GM21423 (cell line): ENCODE measurements at regions not wholly inside any gene's neighbourhood (a gene's known extent, or its start where the extent isn't known, plus 50 kb on each side); places are given as distances from the start of the nearest gene placed in this dataset.
"Not testable (repeated sequence)": the region's sequence is repeated elsewhere in the genome, so short reads cannot be mapped to it uniquely, and the experiment has no call there.

ENCODE experiments used
- ATAC-seq: cut with Tn5 transposase; IDR thresholded peaks from one replicate; pipeline ENCODE4 v1.9.1; 2021; ENCODE audit warnings: mild to moderate bottlenecking, moderate library complexity; ENCODE audit not compliant: unreplicated experiment

DNA sequence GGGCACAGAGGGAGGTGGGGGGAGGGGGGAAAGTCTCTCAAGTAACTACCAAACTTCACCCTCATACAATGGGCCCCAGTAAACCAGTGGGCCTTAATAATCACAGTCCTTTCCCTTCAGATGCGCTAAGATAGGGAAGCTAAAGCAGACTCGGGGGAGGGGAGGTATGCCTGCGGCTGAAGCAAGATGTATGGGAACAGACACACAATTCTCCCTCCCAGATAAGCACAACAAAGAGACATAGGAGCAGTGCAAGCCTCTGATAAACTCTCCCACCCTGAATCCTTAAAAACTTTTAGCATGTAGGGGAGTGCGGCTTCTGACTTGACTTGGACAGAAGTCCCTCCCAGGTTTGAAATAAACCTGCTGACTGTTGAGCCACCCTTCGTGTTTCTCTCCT, 54.7 kb downstream of the PROP1 start:
- not testable (repeated sequence) for ATAC-seq

DNA sequence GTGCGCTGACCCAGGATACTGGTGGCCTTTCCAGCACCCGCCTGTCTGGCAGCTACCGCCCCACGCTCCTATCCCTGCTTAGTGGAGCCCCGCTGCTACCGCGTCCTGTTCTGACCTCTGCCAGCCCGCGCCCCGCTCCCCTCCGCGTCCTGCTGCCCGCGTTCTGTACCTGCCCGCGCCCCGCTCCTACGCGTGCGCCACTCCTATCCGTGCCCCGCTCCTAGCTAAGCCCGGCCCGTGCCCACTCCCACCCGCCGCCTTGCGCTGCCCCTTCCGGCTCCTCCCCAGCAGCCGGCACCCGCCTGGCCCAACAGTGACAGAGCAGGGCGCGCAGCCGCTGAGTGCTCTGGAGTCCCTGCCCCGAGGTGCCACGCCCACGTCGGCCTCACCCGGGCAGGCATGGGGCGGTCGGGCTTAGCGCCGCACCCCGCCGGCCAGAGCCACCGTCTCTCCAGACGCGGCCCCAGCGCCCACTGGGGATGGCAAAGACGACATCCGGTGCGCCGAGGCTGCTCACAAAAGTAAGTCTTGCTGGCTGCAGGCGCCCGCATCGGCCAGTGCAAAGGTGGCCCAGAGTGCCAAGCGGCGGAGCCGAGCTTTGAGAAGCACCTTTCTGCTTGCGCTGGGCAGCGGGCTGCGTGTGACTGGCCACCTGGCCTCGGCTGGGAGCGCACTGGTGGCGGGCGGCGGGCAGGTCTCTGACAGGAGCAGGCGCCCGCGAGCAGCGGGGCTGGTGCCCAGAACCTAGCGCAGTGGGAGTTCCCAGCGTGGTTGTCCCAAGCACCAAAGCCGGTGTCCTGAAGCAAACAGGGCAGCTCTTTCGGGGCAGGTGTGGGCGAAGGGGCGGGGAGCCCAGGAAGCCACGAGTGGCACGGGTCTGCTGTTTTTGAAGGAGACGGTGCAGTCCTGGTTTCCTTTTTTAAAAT, 56.5 kb downstream of the PROP1 start:
- ATAC-seq = not testable (repeated sequence)

DNA sequence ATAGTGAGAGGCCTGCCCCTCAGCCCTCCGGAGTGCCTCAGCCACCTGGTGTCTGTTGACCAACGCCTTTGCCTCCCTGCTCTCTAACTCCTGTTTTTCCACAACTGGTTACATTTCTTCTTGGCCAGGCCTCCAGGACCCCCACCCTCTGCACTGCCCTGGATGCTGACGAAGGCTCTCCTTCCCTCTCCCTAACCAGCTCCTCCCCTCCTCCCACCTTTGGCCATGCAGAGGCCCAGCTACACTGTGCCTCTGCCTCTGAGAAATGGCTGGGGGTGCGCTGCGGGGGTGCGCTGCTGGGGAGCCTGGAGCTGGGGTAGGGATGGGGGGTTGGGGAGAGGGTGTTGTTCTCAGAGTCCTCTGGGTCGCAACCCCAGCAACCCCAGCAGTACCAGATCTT, 57.3 kb downstream of the PROP1 start:
- not testable (repeated sequence) for ATAC-seq

DNA sequence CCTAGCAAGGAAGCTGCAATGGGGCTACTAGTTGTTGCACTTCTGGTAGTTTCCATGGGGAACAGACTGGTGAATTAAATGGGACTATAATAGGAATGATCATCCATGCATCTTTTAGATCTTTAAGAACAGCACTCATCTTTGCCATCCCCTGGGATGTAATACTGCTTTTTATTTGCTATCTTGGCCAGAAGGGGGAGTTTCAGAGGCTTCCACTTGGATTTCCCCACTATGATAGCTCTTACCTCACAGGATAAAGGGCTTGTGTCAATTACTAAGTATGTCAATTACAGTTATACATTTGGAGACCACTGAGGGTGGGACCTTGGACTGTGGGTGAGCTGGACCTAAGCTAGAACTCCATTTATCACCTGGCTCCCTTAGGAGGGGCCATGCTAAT, 61.8 kb downstream of the PROP1 start:
- ATAC-seq = not testable (repeated sequence)

DNA sequence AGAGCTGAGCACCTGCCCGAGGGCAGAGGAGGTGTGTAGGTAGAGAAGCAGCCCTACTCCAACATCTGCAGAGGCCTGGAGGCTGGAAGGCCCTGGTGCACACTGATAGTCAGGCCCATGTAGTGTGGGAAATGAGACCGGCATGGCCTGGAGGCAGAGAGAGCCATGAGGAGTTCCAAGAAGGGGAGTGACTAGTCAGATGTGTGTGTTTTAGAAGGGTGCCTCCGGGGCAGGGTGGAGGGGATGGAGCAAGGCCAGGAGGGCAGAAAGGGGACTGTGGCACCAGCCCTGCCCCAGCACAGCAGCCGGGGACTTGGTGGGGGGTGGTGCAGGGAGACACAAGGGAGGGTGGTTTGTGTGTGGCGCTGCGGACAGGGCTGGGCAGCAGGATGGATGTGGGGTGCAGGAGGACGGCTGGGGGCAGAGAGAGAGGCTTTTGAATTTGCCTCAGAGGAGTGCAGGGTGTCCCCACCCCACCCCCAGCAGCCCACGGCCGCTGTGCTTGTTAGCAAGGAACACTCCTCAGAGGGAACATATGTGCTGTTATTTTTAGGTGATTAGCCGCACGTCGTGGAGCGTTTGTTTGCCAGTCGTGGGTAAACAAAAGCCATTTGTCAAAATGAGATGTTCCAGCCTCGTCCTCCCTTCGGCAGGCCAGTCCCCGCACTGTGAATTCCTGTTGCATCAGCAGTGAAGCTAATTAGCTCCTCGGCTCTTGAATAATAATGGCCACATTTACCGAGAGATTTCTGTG, 65.6 kb downstream of the PROP1 start:
- not testable (repeated sequence) for ATAC-seq

DNA sequence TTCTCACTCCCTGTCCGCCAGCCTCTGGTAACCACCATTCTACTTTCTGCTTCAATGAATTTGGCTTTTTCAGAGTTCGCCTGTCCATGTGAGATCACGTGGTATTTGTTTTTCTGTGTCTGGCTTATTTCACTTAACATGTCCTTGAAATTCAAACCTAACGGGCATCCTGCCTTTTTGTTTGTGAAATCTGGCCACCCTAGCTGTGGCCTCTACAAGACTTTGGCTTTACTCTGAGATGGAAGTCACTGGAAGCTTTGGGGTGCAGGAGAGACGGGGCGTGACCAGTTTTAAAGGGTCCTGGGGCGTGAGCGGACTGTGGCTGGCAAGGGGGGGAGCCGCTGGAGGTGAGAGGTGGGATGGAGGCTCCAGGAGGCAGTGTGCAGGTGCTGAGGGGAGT, 66.4 kb downstream of the PROP1 start:
- not testable (repeated sequence) for ATAC-seq

DNA sequence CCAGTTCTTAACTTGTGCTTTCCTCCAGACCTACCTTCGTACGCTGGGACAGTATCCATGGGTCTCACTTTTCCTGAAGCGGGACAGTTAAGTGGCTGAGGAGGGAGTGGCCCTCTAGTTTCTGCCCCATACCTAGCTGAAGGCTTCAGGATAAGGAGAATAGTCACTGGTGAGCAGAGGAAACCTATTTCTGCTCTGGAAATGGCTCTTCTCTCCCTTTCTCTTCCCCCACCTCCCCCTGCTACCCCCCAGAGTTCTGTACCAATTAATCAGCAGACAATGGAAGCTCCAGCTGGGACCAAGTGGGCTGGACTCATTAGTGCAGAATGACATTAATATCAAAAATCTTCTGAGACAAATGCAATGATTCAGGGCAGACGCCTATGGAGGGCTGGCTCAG, 68.5 kb downstream of the PROP1 start:
- ATAC-seq = not testable (repeated sequence)

DNA sequence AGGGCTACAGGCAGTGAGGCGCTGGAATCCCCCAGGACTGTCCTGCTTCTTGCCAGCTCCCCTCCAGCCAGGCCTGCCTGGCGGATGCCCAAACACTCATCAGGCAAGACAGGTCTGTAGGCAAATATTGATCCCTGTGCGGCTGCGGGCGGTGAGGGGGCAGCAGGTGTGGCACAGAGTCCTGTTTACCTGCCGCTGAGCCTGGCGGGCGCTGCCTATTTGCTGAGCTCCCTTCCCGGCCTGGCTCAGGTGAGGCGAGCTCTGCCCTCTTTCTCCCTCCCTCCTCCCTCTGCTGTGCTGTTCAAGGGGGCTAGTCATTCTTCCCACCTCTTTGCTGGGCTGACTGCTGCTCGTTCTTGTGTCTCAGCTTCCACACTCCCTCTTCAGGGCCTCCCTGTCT, 71.5 kb downstream of the PROP1 start:
- not testable (repeated sequence) for ATAC-seq

DNA sequence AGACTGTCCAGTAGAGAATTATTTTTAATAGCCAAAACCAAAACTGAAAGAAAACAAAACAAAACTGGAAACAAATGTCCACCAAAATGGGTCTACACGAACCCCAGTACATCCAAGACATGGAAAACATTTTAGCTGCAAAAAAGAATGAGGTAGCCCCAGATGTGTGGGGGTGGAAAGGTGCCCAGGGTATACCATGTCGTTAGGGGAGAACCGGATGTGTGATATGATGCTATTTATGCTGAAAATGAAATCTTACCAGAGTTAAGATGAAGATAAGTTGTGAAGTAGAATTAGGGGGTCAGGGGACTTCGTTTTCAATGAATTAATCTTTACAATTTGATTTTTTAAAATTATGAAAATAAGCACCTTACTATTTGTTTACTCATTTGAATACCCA, 72.2 kb downstream of the PROP1 start:
- ATAC-seq = not testable (repeated sequence)

DNA sequence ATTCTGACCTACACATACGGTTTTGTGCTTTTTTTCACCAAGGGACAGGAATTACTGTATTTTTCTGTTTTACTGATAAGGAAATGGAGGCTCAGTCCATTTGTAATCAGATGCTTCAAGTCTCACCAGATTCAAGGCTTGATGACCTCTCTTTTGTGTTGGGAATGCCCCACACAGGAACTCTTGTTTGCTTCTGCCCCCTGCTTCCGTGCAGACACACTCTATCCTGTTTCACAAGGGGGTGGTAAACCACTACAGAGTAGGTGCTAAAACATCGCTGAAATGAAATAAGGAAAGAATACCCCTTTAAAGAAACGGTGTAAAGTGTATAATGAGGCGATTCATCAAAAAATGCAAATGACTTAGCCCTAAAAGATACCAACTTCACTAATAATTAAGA, 72.9 kb downstream of the PROP1 start:
- not testable (repeated sequence) for ATAC-seq

DNA sequence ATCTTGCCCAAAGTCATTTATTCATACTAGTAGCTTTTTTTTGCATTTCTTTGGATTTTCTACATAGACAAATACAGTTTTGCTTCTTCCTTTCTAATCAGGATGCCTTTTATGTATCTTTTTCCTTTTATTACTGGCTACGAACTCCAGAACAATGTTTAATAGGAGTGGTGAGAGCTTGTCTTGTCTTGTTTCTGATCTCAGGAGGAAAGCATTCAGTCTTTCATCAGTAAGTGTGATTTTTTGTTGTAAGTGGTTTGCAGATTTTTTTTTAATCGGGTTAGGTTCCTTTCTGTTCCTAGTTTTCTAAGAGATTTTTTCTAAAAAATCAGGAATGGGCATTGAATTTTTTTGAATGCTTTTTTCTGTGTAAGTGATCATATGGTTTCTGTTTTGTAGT, 86.8 kb downstream of the PROP1 start:
- ATAC-seq = not testable (repeated sequence)

DNA sequence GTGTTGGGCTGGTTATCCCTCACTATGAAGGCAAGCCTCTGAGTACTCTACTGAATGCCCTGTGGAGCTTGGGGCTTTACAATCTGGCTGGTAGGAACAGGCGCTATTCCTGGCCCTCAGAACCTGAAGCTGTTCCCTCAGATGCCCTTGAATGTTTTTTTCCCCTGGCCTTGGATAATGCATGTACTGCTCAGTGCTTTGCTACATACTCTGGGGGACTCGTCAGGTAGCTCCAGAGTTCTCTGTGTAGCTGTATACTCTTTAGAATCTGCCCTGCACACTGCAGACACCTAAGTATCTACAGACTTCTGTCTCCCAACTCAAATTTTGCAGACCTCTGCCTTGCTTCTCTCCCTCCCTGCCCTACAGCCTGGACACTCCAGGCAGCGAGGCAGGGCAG, 93.2 kb downstream of the PROP1 start:
- ATAC-seq = not testable (repeated sequence)

DNA sequence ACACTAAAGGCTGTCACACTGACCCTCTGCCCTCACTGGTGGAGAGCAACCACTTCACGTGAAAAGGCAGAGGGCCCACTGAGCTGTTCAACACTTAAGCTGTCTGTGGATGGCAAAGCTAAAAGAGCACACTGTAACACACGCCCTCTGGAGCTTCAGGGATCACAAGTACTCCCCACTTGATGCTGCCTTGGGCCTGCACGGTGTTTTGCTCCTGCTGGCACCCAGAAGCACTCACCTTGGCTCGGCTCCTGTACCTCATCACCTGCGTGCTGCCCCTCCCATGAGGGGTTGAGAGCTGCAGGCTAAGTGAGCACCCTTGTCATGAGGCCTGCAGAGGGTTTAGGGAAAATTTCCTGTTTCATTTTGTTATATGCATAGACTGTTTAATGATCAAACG, 96.0 kb downstream of the PROP1 start:
- not testable (repeated sequence) for ATAC-seq

DNA sequence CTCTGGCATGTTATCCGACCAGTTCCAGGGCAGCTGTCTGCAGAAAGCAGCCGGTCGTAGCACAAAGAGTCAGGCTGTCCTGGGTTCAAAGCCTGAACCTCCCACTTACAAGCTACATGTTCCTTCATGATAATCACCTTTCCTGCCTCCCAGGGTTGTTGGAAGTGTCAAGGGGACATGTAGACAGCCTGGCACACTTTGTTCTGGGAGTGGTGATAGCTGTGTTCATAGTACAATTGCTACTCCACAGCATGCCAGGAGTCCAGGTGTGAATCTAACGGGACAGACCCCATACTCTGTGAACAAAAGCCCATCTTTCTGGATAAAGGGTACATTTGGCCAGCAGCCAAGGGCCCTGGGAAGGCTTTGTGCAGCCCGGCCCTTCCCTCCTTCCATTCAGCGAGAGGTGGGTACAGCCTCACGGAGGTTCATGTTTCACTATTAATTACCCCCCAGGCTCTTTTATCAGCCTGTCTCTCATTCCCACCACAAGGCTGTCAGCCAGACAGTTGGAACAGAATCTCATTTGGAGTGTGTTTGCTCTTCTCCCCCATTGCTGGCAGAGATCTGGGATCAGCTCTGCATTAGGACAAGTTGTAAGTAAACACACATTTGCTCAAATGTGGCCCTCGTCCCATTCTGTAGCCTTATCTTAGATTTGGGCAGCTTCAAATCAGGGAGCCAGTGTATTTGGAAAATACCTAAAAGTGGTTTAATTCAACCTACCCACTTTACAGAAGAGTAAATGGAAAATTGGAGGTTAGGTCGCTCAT, 101.2 kb downstream of the PROP1 start:
- not testable (repeated sequence) for ATAC-seq

DNA sequence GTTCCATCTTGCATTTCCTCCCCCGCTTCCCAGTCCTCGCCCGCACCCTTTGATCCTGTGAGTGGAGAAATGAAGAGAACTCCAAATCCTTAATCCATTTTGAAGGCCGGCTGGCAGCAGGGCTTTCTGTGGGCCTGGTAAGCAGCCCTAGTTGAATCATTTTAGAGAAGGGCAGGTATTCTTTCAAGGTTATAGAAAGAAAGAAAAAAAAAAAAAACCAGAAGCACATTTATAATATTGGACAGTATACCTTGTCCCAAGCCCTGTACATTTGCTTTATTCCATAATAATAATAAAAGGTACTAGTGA, 103.7 kb downstream of the PROP1 start:
- ATAC-seq = not testable (repeated sequence)

DNA sequence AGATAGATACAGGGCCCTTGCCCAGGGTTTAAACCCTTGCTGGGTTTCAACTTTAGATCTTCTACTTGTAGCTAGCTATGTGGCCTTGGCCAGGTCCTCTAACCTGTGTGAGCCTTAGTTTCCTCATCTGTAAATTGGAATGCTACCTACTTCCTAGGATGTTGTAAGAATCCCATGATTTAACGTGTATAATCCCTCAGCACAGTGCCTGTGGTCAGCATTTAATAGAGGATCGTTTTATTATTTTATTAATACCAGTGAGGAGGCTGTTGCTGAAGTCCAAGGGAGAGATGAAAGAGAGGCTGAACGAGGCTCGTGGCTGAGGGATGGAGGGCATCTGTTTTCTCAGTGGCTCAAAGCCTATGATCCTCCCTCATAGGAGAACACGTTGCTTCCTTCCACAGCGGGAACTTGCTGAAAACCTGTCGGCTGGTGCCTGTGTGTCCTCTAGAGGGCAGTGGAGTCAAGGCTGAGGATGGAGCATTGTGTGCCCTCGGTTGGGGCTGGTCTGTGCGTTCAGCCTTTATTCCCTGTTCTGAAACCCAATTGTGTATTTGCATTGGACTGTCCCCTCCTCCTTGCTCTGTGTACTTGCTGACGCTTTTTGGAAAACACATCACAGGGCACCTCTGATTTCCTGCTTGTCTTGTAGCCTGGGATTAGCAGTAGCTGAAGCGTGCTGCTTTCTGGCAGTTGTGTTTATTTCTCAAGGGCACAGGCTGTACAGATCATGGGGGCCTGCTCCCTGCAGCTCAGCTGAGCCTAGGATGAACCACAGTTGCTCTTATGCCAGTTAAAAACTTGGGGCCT, 104.3 kb downstream of the PROP1 start:
- peak; percentile 87 for ATAC-seq

DNA sequence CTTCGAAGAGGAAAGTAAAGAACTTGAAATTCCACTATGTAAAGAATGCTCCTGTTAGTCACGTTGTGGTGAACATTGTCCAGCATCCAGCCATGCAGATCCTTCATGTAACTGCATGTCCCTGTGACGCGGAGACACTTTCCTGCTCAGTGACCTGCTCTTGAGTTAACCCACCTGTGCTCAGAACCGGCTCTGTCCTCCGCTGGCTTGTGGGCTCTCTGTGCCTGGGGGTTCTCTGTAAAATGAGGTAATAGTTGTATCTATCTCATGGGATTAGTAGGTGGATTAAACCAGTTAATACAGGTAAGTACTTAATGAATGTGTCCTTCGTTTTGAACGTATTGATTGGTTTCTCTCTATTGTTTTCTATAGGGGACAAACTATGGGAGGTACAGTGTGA, 100.6 kb upstream of the FAM153A start:
- not testable (repeated sequence) for ATAC-seq

DNA sequence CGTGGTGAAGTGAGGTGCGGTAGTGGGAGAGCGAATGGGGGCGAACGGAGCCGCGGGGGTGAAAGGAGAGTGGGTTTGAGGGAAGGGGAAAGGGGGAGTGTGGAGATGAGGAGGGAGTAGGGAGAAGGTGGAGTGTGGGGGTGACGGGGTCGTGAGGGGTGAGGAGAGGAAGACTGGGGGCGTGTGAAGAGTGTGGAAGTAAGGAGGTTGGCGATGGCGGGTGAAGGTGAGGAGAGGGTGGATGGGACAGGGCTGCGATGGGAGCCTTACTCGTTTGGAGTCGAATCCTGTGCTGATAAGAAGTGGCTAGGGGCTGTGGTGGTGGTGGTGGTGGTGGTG, 93.2 kb upstream of the FAM153A start:
- not testable (repeated sequence) for ATAC-seq

DNA sequence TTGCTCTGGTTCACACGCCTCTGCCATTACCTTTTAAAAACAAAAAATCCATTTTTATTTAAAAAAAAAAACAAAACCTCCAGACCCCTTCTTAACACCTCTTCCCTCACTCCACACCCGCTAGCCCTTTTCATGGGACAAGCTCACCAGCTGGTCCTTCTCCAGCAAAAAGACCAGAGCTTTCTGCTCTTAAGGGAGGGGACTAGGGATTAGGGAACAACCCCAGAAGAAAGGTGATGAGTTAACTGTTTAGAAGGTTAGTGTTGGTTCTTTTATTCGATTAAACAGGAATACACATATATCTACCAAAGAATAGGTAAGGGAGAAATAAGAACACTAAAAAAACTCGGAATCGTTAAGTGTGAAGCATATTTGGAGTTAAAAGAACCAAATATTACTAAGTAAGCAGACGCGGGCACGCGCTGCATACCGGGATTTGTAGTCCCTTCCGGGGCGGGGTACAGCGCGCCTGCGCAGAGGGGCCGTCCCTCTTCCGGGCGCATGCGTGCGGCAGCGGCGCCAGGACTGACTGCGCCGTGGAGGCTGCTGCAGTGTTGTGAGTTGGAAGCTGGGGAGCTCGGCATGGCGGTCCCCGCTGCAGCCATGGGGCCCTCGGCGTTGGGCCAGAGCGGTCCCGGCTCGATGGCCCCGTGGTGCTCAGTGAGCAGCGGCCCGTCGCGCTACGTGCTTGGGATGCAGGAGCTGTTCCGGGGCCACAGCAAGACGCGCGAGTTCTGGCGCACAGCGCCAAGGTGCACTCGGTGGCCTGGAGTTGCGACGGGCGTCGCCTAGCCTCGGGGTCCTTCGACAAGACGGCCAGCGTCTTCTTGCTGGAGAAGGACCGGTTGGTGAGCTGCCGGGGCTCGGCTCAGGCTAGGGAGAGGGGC, 92.6 kb upstream of the FAM153A start:
- peak; percentile 68 for ATAC-seq
